ENCODE measurements at regions not wholly inside any gene's neighbourhood (a gene's known extent, or its start where the extent isn't known, plus 50 kb on each side); places are given as distances from the start of the nearest gene placed in this dataset.

DNA sequence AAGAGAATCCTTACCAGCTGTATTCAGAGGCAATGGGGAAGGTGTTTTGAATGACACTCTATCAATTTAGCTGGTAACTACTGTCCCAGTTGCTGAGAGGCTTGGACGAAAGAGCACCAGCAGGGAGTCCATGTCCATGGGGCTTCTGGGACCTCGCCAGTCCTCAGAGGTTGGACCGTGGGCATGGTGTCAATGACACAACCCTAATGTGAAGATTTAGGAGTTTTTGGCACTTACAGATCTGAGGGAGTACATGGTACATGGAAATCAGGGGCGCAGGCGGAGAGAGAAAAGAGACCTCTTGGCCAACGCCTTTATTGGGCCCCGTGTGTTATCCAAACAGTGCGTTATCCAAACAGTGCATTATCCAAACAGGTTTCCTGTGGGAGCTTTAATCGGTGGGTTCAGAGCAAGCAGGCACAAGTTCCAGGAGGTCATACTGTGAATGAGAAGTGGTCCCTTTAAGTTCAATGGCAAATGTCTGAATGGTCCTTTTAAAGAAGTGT is 169.1 kb upstream of the B3GAT1 start:
- no CpG with 5 or more reads among the region's 9 CpGs for WGBS (ENCODE audit: insufficient coverage, low lambda C conversion rate)
- H3K27me3 ChIP-seq (ENCODE audit: control insufficient read depth, insufficient read depth, low read length), result no peaks in the 10 kb centered on the region

DNA sequence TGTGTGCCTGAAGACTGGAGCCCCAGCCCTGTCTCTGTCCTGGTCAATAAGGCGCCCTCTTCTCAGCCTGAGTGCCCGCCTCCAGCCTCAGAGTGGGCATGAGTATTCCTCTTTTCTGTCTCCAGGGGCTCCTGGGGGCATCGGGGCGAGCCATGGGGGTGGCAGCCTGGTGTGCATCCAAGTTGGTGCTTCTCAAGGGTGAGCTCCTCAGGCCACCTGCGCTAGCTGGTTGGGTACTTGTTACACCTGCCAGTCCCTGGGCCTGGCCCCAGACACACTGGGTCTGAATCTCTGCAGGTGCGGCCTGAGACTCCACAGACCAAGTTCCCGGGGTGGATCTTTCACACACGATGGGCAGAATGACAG is 168.6 kb upstream of the B3GAT1 start:
- WGBS (ENCODE audit: insufficient coverage, low lambda C conversion rate), result no CpG with 5 or more reads among the region's 8 CpGs
- H3K36me3 ChIP-seq (ENCODE audit: control insufficient read depth, insufficient read depth, low read length), result no peaks in the 10 kb centered on the region
- H3K27ac ChIP-seq (ENCODE audit: low read length), result no peak overlapping the region
- H3K27me3 ChIP-seq (ENCODE audit: control insufficient read depth, insufficient read depth, low read length), result no peaks in the 10 kb centered on the region
- no peaks in the 10 kb centered on the region for H3K9me3 ChIP-seq (ENCODE audit: control insufficient read depth, low read depth, low read length)
- no peak for DNase-seq
- no peak overlapping the region for H3K4me3 ChIP-seq (ENCODE audit: low read length)
- H3K4me1 ChIP-seq (ENCODE audit: control insufficient read depth, insufficient read depth, low read length), result peaks cover 26% of the 10 kb centered on the region

More for the DNA sequence above, 169.1 kb upstream of the B3GAT1 start:
- no peaks in the 10 kb centered on the region for H3K36me3 ChIP-seq (ENCODE audit: control insufficient read depth, insufficient read depth, low read length)
- H3K4me3 ChIP-seq (ENCODE audit: low read length), result no peak overlapping the region
- no peak for DNase-seq
- H3K27ac ChIP-seq (ENCODE audit: low read length), result no peak overlapping the region
- H3K9me3 ChIP-seq (ENCODE audit: control insufficient read depth, low read depth, low read length), result no peaks in the 10 kb centered on the region
- H3K4me1 ChIP-seq (ENCODE audit: control insufficient read depth, insufficient read depth, low read length), result peaks cover 31% of the 10 kb centered on the region

DNA sequence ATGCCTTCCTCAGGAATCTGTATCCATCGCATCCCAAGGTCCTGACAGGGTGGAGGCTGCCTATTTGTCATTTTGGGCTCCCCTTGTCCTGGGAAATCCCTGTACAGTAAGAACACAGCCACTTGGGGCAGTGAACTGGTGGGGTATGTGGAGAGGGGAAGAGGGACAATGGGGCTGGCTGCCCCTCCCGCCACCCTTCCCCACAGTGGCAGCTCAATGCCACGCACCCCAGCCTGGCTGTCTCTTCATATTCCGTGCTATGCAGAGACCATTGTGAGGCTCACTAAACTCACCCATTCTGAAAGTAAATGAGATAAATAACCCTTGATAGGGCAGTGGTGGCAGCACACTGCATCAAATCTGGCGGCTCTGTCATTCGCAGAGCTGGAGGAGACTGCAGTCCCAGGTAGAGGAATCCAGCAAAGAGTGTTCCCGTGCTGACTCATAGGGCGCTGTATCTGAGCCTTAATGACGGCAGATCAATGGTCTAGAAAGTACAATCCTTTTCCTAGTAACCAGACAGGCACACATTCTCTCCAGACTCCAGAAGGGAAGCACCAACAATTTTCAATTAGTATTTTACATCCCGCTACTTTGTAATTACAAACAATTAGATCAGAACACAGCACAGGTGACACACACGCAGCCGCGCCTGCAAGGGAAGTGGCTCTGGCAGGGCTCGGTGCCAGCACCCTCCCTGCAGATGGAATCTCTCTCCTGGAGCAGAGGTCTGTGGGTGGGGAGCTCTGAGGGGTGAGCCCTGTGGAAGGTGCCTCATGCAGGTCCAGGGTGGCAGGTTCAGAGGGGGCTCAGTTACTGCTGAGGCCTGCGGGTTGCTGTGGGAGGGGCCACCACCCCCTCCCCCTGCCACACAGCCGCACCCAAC is 167.9 kb upstream of the B3GAT1 start:
- Histone ChIP-seq H3K4me1 (ENCODE audit: control insufficient read depth, insufficient read depth, low read length) (peaks cover 23% of the 10 kb centered on the region), H3K9me3 (ENCODE audit: control insufficient read depth, low read depth, low read length) (no peaks in the 10 kb centered on the region), H3K27ac (ENCODE audit: low read length) (no peak overlapping the region), H3K4me3 (ENCODE audit: low read length) (no peak overlapping the region), H3K27me3 (ENCODE audit: control insufficient read depth, insufficient read depth, low read length) (no peaks in the 10 kb centered on the region), H3K36me3 (ENCODE audit: control insufficient read depth, insufficient read depth, low read length) (no peaks in the 10 kb centered on the region)
- no CpG with 5 or more reads among the region's 16 CpGs for WGBS (ENCODE audit: insufficient coverage, low lambda C conversion rate)
- DNase-seq, result peak; percentile 37 to 75

DNA sequence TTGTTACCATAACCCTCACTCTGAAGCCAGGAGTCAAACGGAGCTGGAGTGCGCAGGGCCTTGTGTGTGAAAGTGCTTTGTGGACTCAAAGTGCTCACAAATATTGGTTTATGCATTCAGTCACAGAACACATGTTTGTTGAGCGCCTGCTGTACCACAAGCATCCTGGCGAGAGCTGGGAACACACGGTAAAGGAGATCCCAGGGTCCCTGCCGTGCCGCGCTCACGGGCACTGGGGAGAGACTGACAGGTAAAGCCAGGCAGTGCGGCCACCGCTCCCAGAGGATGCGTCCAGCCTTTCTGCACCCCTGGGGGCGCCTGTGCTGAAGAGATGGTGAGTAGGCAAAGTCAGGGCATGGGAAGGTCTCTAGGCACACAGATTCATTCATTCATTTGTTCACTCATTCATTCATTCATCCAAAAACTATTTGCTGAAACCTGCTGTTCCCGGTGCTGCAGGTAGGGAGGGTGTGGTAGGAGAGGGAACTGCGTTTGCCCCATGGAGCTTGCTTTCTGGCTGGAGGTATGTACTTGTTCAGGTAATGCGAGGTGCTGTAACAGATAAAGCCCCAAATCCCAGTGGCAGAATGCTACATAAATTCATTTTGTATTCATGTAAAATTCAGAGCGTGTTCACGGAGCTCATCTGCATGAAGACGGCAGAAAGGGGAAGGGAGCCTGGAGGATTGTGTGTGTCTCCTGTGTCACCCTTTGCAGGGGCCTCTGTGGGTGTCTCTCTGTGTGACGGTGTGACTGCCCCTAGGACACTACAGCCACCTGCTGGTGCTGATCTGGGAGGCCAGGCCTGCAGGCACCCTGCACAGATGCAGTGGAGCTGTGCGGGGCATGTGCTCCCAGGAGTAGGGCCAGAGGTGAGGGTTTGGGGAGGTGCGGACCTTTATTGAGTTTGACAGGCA is 167.0 kb upstream of the B3GAT1 start:
- H3K9me3 ChIP-seq (ENCODE audit: control insufficient read depth, low read depth, low read length), result no peaks in the 10 kb centered on the region
- H3K4me3 ChIP-seq (ENCODE audit: low read length), result no peak overlapping the region
- DNase-seq, result no peak
- H3K27me3 ChIP-seq (ENCODE audit: control insufficient read depth, insufficient read depth, low read length), result no peaks in the 10 kb centered on the region
- H3K4me1 ChIP-seq (ENCODE audit: control insufficient read depth, insufficient read depth, low read length), result peaks cover 20% of the 10 kb centered on the region
- H3K36me3 ChIP-seq (ENCODE audit: control insufficient read depth, insufficient read depth, low read length), result no peaks in the 10 kb centered on the region
- WGBS (ENCODE audit: insufficient coverage, low lambda C conversion rate), result no CpG with 5 or more reads among the region's 22 CpGs
- H3K27ac ChIP-seq (ENCODE audit: low read length), result no peak overlapping the region

DNA sequence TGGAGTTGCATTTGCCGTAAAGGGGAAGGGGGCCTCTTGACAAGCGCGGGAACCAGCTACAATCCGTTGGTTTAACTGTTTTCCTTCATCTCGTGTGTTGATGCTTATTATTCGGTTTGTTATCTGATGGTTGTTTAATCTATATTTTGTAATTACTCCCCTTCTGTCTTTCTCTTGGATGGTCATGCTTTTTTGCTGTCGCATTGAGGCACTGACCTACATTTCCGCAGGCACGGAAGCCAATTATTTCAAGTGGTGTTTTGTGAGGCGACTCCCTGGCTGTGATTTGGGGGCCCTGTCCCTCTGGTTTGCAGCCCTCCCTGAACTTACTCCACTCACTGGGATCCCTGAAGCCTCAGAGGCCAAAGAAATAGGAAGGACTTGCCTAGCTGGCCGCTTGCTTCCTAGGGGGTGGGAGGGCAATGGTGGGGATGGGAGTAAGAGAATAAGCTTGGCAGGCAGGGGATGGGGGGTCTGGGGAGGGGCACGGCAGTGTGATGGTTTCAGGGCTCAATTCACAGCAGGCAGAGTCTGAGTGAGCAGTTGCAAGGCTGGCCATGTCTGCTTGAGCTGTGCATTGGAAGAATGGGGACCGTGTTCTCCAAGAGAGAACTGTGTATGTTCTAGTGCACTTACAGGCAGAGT is 165.8 kb upstream of the B3GAT1 start:
- WGBS (ENCODE audit: insufficient coverage, low lambda C conversion rate), result 86% methylated on average over 4 of the region's 13 CpGs
- peaks cover 17% of the 10 kb centered on the region for H3K4me1 ChIP-seq (ENCODE audit: control insufficient read depth, insufficient read depth, low read length)
- no peaks in the 10 kb centered on the region for H3K36me3 ChIP-seq (ENCODE audit: control insufficient read depth, insufficient read depth, low read length)
- no peak overlapping the region for H3K4me3 ChIP-seq (ENCODE audit: low read length)
- no peaks in the 10 kb centered on the region for H3K27me3 ChIP-seq (ENCODE audit: control insufficient read depth, insufficient read depth, low read length)
- DNase-seq, result no peak
- no peak overlapping the region for H3K27ac ChIP-seq (ENCODE audit: low read length)
- H3K9me3 ChIP-seq (ENCODE audit: control insufficient read depth, low read depth, low read length), result no peaks in the 10 kb centered on the region

DNA sequence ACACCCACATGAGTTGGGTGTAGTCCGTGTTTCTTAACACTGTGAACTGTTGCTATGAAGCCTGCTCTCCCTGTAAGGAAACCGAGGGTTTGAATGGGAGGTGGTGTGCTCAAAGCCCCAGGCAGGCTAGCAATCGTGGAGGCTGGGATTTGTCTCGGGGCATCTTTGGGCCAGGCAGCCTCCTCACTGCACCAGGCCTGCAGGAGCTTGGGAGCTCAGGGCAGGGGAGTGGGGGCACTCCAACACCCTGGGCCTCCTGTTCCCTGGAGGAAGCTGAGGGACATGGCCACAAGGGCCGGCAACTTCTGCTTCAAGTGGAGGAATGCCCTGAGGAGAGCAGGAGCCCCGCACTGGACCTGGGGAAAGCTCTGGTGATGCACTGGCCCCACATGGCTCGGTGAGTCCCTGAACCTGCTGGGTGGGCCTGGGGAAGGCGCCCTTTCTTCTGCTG is 164.7 kb upstream of the B3GAT1 start:
- peaks cover 11% of the 10 kb centered on the region for H3K4me1 ChIP-seq (ENCODE audit: control insufficient read depth, insufficient read depth, low read length)
- no peak overlapping the region for H3K4me3 ChIP-seq (ENCODE audit: low read length)
- no peak overlapping the region for H3K27ac ChIP-seq (ENCODE audit: low read length)
- no peaks in the 10 kb centered on the region for H3K36me3 ChIP-seq (ENCODE audit: control insufficient read depth, insufficient read depth, low read length)
- H3K9me3 ChIP-seq (ENCODE audit: control insufficient read depth, low read depth, low read length), result no peaks in the 10 kb centered on the region
- H3K27me3 ChIP-seq (ENCODE audit: control insufficient read depth, insufficient read depth, low read length), result no peaks in the 10 kb centered on the region
- DNase-seq, result no peak
- no CpG with 5 or more reads among the region's 8 CpGs for WGBS (ENCODE audit: insufficient coverage, low lambda C conversion rate)

DNA sequence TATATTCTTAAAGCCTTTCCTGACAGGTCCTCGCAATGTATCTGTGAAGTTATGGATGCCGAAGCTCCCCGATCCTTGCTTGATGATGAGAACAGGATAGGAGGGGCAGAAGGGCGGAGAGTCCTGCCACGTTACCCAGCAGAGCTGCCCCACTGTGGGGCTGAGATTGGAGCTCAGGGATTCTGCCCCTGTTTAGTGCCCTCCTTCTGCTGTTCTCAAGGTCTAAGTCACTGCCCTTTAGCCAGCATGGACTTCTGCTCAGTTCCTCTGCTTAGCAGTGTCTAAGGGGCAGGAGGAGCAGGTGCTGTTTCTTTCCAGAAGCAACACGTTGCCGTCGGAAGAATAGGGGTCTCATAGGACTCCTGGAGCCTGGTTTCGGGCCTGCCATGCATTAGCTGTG is 164.2 kb upstream of the B3GAT1 start:
- DNase-seq, result no peak
- Histone ChIP-seq H3K9me3 (ENCODE audit: control insufficient read depth, low read depth, low read length) (no peaks in the 10 kb centered on the region), H3K27ac (ENCODE audit: low read length) (no peak overlapping the region), H3K4me1 (ENCODE audit: control insufficient read depth, insufficient read depth, low read length) (peaks cover 11% of the 10 kb centered on the region), H3K4me3 (ENCODE audit: low read length) (no peak overlapping the region), H3K36me3 (ENCODE audit: control insufficient read depth, insufficient read depth, low read length) (no peaks in the 10 kb centered on the region), H3K27me3 (ENCODE audit: control insufficient read depth, insufficient read depth, low read length) (no peaks in the 10 kb centered on the region)
- no CpG with 5 or more reads among the region's 9 CpGs for WGBS (ENCODE audit: insufficient coverage, low lambda C conversion rate)

DNA sequence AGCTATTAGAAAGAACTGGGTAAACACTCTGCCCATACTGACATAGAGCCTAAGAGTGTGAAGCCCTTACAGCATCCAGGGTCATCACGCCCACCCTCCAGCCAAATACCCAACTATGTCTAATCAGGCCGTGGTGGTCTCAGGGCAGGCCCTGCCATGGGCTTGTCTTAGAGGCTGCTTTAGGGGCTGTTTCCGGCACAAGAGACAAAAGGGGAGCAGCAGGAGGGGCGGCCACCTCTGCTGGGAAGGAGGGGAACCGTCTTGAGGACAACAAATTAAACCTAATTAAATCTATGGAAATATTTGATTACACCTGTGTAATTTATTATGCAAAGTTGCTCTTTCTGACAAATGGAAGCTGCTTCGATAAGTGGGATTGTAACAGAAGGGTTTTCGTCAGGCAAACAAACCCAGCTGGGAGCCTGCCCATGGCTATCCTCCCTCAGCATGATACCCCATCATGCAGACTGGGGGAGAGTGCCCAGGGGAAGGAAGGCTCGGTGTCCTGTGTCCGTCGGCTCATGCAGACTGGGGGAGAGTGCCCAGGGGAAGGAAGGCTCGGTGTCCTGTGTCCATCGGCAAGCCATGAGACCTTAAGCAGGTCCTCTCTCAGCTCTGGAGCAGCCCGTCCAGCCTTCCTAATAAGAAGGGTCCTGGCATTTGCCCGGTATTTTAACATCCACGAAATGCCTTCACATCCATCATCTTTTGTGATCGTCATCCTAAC is 163.6 kb upstream of the B3GAT1 start:
- Histone ChIP-seq H3K4me1 (ENCODE audit: control insufficient read depth, insufficient read depth, low read length) (peaks cover 9% of the 10 kb centered on the region), H3K27me3 (ENCODE audit: control insufficient read depth, insufficient read depth, low read length) (no peaks in the 10 kb centered on the region), H3K9me3 (ENCODE audit: control insufficient read depth, low read depth, low read length) (no peaks in the 10 kb centered on the region), H3K4me3 (ENCODE audit: low read length) (no peak overlapping the region), H3K27ac (ENCODE audit: low read length) (no peak overlapping the region), H3K36me3 (ENCODE audit: control insufficient read depth, insufficient read depth, low read length) (no peaks in the 10 kb centered on the region)
- DNase-seq, result no peak
- WGBS (ENCODE audit: insufficient coverage, low lambda C conversion rate), result 100% methylated on average over 1 of the region's 16 CpGs

DNA sequence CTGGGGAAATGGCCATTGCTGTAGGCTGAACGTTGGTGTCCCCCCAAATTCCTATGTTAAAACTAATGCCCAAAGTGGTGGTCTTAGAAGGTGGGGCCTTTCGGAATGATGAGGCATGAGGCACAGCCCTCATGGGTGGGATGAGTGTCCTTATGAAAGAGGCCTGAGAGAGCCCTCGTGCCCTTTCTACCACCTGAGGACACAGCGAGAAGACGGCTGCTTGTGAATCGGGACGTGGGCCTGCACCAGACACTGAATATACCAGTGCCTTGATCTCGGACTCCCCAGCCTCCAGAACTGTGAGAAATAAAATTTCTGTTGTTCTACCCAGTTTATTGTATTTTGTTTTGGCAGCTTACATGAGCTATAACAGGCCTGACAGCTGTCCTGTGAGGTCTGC is 162.9 kb upstream of the B3GAT1 start:
- Histone ChIP-seq H3K27me3 (ENCODE audit: control insufficient read depth, insufficient read depth, low read length) (no peaks in the 10 kb centered on the region), H3K27ac (ENCODE audit: low read length) (no peak overlapping the region), H3K9me3 (ENCODE audit: control insufficient read depth, low read depth, low read length) (no peaks in the 10 kb centered on the region), H3K4me1 (ENCODE audit: control insufficient read depth, insufficient read depth, low read length) (peaks cover 2% of the 10 kb centered on the region), H3K36me3 (ENCODE audit: control insufficient read depth, insufficient read depth, low read length) (no peaks in the 10 kb centered on the region), H3K4me3 (ENCODE audit: low read length) (no peak overlapping the region)
- WGBS (ENCODE audit: insufficient coverage, low lambda C conversion rate), result no CpG with 5 or more reads among the region's 8 CpGs
- DNase-seq, result no peak

Measured in large intestine (tissue), 3 donors.